H1 (cell line): ENCODE measurements at regions not wholly inside any gene's neighbourhood (a gene's known extent, or its start where the extent isn't known, plus 50 kb on each side); places are given as distances from the start of the nearest gene placed in this dataset.

Source experiments
- CTCF ChIA-PET: fragments of 300-600 bp; sonication (Branson Sonifier 250); formaldehyde crosslinking; loops from one replicate; lab custom pipeline; 2021; ENCODE audit not compliant: partially characterized antibody; lab: Charles Lee
- POLR2A ChIA-PET: fragments of 300-600 bp; sonication (Branson Sonifier 250); formaldehyde crosslinking; loops from one replicate; lab custom pipeline; 2021; ENCODE audit warnings: inconsistent platforms; ENCODE audit not compliant: partially characterized antibody; lab: Charles Lee
- DNase-seq, 2 experiments: peaks; one replicate each; pipeline versions ENCODE4 v3.0.0 to v3.0.0-alpha.2; 2010 to 2022; ENCODE audit warnings: low spot score in 2 of 2, low read depth in 1 of 2, mixed read lengths in 1 of 2
- FAIRE-seq: peaks from 2 replicates; lab custom pipeline; 2011; peaks lifted over from hg19 to GRCh38; lab: Jason Lieb, UNC
- H2AFZ ChIP-seq: 2 replicates; pipeline ENCODE4 v1.8.1; 2012; ENCODE audit warnings: low read length, inconsistent platforms
- H2AK5ac ChIP-seq: 2 replicates; pipeline ENCODE4 v1.6.1; 2013; ENCODE audit warnings: low read depth, low read length
- H2BK120ac ChIP-seq: replicated peaks from 2 replicates; pipeline ENCODE3; 2013; ENCODE audit warnings: low read depth, low read length, inconsistent platforms
- H2BK12ac ChIP-seq: 2 replicates; pipeline ENCODE4 v1.6.1; 2013; ENCODE audit warnings: low read depth, low read length
- H2BK15ac ChIP-seq: 2 replicates; pipeline ENCODE4 v1.6.1; 2013; ENCODE audit warnings: low read length
- H2BK20ac ChIP-seq: 2 replicates; pipeline ENCODE4 v1.6.1; 2013; ENCODE audit warnings: low read length
- H2BK5ac ChIP-seq: 2 replicates; pipeline ENCODE4 v1.6.1; 2013; ENCODE audit warnings: low read depth, low read length
- H3K14ac ChIP-seq: 2 replicates; pipeline ENCODE4 v1.6.1; 2013; ENCODE audit warnings: inconsistent platforms; ENCODE audit not compliant: insufficient read length
- H3K18ac ChIP-seq: 2 replicates; pipeline ENCODE4 v1.6.1; 2013; ENCODE audit warnings: low read length; ENCODE audit errors: extremely low read depth
- H3K23ac ChIP-seq: 2 replicates; pipeline ENCODE4 v1.6.1; 2013; ENCODE audit warnings: inconsistent platforms; ENCODE audit not compliant: insufficient read length
- H3K23me2 ChIP-seq: 2 replicates; pipeline ENCODE4 v1.6.1; 2013; ENCODE audit warnings: low read depth, low read length
- H3K27ac ChIP-seq: 2 replicates; pipeline ENCODE4 v1.6.1; 2011; ENCODE audit warnings: low read depth, low read length, inconsistent platforms
- H3K27me3 ChIP-seq, 4 experiments: replicated peaks in 1 of 4; 1 replicate in 1 of 4; 2 replicates in 3 of 4; pipeline versions ENCODE4 v1.6.1 to v1.8.1; 2011 to 2013; ENCODE audit warnings: low read length in 3 of 4, mild to moderate bottlenecking in 3 of 4, inconsistent platforms in 2 of 4, mixed read lengths in 2 of 4, moderate library complexity in 1 of 4; ENCODE audit not compliant: control insufficient read depth in 3 of 4, insufficient read depth in 3 of 4; ENCODE audit errors: extremely low read depth in 1 of 4
- H3K36me3 ChIP-seq, 4 experiments: 2 replicates each; pipeline versions ENCODE4 v1.6.1 to v1.8.1; 2011 to 2013; ENCODE audit warnings: mild to moderate bottlenecking in 4 of 4, low read length in 3 of 4, moderate library complexity in 2 of 4, control low read depth in 1 of 4, inconsistent platforms in 1 of 4; ENCODE audit not compliant: insufficient read depth in 4 of 4, control insufficient read depth in 2 of 4
- H3K4ac ChIP-seq: replicated peaks from 2 replicates; pipeline ENCODE3; 2013; ENCODE audit warnings: low read length, low read depth, mixed read lengths, inconsistent platforms; ENCODE audit not compliant: insufficient read length
- H3K4me1 ChIP-seq, 4 experiments: replicated peaks in 1 of 4; 1 replicate in 1 of 4; 2 replicates in 3 of 4; pipeline versions ENCODE4 v1.6.1 to v1.8.1; 2011 to 2013; ENCODE audit warnings: low read length in 3 of 4, inconsistent platforms in 2 of 4, mixed read lengths in 1 of 4; ENCODE audit not compliant: insufficient read depth in 4 of 4, control insufficient read depth in 3 of 4
- H3K4me2 ChIP-seq, 2 experiments: 2 replicates each; pipeline versions ENCODE4 v1.6.1 to v1.8.1; 2011 to 2013; ENCODE audit warnings: low read depth in 2 of 2, low read length in 2 of 2, control low read depth in 1 of 2, inconsistent platforms in 1 of 2, mild to moderate bottlenecking in 1 of 2; ENCODE audit not compliant: insufficient read depth in 1 of 2
- H3K4me3 ChIP-seq, 4 experiments: fragments of 200-600, 300-600 bp in 1 of 4; sonication (generic), shearing (Covaris generic), sonication (Bioruptor Twin) in 1 of 4; 2 replicates each; pipeline versions ENCODE4 v1.5.1 to v1.8.1; 2011 to 2016; ENCODE audit warnings: low read length in 4 of 4, low read depth in 3 of 4, control low read depth in 2 of 4, inconsistent platforms in 2 of 4, mild to moderate bottlenecking in 2 of 4, mixed read lengths in 1 of 4, moderate library complexity in 1 of 4; ENCODE audit not compliant: insufficient read depth in 2 of 4; ENCODE audit errors: extremely low read depth in 1 of 4
- H3K56ac ChIP-seq: replicated peaks from 2 replicates; pipeline ENCODE3; 2013; ENCODE audit warnings: low read depth, mild to moderate bottlenecking, mixed read lengths, low read length, inconsistent platforms; ENCODE audit not compliant: insufficient read length
- H3K79me1 ChIP-seq: 2 replicates; pipeline ENCODE4 v1.6.1; 2013; ENCODE audit warnings: low read depth, low read length, control low read depth
- H3K79me2 ChIP-seq, 2 experiments: 2 replicates each; pipeline versions ENCODE4 v1.6.1 to v1.8.1; 2012 to 2013; ENCODE audit warnings: low read length in 2 of 2, mild to moderate bottlenecking in 2 of 2, inconsistent platforms in 1 of 2; ENCODE audit not compliant: insufficient read depth in 2 of 2, control insufficient read depth in 1 of 2
- H3K9ac ChIP-seq, 4 experiments: replicated peaks in 1 of 4; 1 replicate in 1 of 4; 2 replicates in 3 of 4; pipeline versions ENCODE4 v1.6.1 to v1.8.1; 2011 to 2013; ENCODE audit warnings: low read depth in 3 of 4, low read length in 3 of 4, control low read depth in 2 of 4, mild to moderate bottlenecking in 2 of 4, moderate library complexity in 2 of 4, inconsistent platforms in 1 of 4; ENCODE audit errors: extremely low read depth in 1 of 4
- H3K9me3 ChIP-seq, 2 experiments: 2 replicates each; pipeline versions ENCODE4 v1.6.1 to v1.8.1; 2012 to 2013; ENCODE audit warnings: mild to moderate bottlenecking in 2 of 2, moderate library complexity in 2 of 2, control low read depth in 1 of 2, inconsistent platforms in 1 of 2, low read depth in 1 of 2, low read length in 1 of 2, mixed read lengths in 1 of 2; ENCODE audit not compliant: insufficient read depth in 2 of 2
- H4K20me1 ChIP-seq, 2 experiments: replicated peaks in 1 of 2; 2 replicates each; pipeline versions ENCODE3 to v1.8.1; 2011 to 2013; ENCODE audit warnings: inconsistent platforms in 2 of 2, low read length in 2 of 2, mild to moderate bottlenecking in 1 of 2; ENCODE audit not compliant: insufficient read depth in 2 of 2, control insufficient read depth in 1 of 2
- H4K5ac ChIP-seq: 2 replicates; pipeline ENCODE4 v1.6.1; 2013; ENCODE audit warnings: low read length, low read depth, mixed read lengths, inconsistent platforms; ENCODE audit not compliant: insufficient read length
- H4K8ac ChIP-seq: 2 replicates; pipeline ENCODE4 v1.8.0; 2013; ENCODE audit warnings: mild to moderate bottlenecking, moderate library complexity, low read length, inconsistent platforms; ENCODE audit not compliant: insufficient read depth; ENCODE audit errors: extremely low read depth
- H4K91ac ChIP-seq: replicated peaks from 2 replicates; pipeline ENCODE3; 2013; ENCODE audit warnings: low read length, mixed read lengths, inconsistent platforms; ENCODE audit not compliant: insufficient read length
- BCL11A ChIP-seq, 2 experiments: IDR thresholded peaks; one replicate each; pipeline ENCODE4 v1.6.1; 2011; ENCODE audit warnings: low read depth in 2 of 2, low read length in 2 of 2, mild to moderate bottlenecking in 2 of 2
- CHD2 ChIP-seq: IDR thresholded peaks from 2 replicates; pipeline ENCODE4 v1.6.1; 2012; ENCODE audit warnings: low read length, improper control_type of control experiment
- EP300 ChIP-seq, 2 experiments: IDR thresholded peaks; 1 replicate in 1 of 2; 2 replicates in 1 of 2; pipeline ENCODE4 v1.6.1; 2011 to 2012; ENCODE audit warnings: low read depth in 2 of 2, low read length in 2 of 2, mild to moderate bottlenecking in 2 of 2, borderline replicate concordance in 1 of 2, inconsistent platforms in 1 of 2, moderate library complexity in 1 of 2
- PHF8 ChIP-seq: fragments of 200-600 bp; sonication (generic); conservative IDR thresholded peaks from 2 replicates; pipeline ENCODE4 v1.7.1; 2012; ENCODE audit warnings: low read depth, mild to moderate bottlenecking, inconsistent platforms, low read length, moderate library complexity
- RFX5 ChIP-seq: IDR thresholded peaks from 2 replicates; pipeline ENCODE4 v1.6.1; 2011; ENCODE audit warnings: low read depth, low read length, improper control_type of control experiment, borderline replicate concordance
- SIN3A ChIP-seq, 2 experiments: IDR thresholded peaks in 1 of 2; conservative IDR thresholded peaks in 1 of 2; 2 replicates each; pipeline ENCODE4 v1.6.1; 2011 to 2012; ENCODE audit warnings: low read length in 2 of 2, improper control_type of control experiment in 1 of 2, low read depth in 1 of 2, mild to moderate bottlenecking in 1 of 2
- SIX5 ChIP-seq: IDR thresholded peaks from 2 replicates; pipeline ENCODE4 v1.6.1; 2011; ENCODE audit warnings: mild to moderate bottlenecking, low read depth, low read length
- USF2 ChIP-seq: IDR thresholded peaks from 2 replicates; pipeline ENCODE4 v1.6.1; 2011; ENCODE audit warnings: low read length, improper control_type of control experiment

- FAIRE-seq: no peak
- POLR2A ChIA-PET: no interaction called here
- no peak overlapping the region for H4K5ac ChIP-seq
Observed at GRCh38 chr2:123546353-123546752, 478.7 kb upstream of the CNTNAP5 start.

More at GRCh38 chr2:123546353-123546752, 478.7 kb upstream of the CNTNAP5 start:
- Histone ChIP-seq H2AFZ (no peak overlapping the region), H3K4me1 (no peaks in the 10 kb centered on the region), H4K91ac (no peak overlapping the region), H2BK120ac (no peak overlapping the region), H3K4me3 (no peak overlapping the region), H2BK5ac (no peak overlapping the region), H3K27ac (no peak overlapping the region), H3K27me3 (no peaks in the 10 kb centered on the region), H3K79me2 (no peaks in the 10 kb centered on the region), H3K9ac (no peak overlapping the region), H3K23me2 (no peaks in the 10 kb centered on the region), H3K18ac (no peak overlapping the region), H2BK15ac (no peak overlapping the region), H2BK12ac (no peak overlapping the region), H3K14ac (no peak overlapping the region), H3K56ac (no peak overlapping the region), H3K9me3 (no peaks in the 10 kb centered on the region), H3K4me2 (no peak overlapping the region), H3K23ac (no peak overlapping the region), H4K8ac (no peak overlapping the region), H2AK5ac (no peak overlapping the region), H3K79me1 (no peaks in the 10 kb centered on the region), H2BK20ac (no peak overlapping the region), H3K4ac (no peak overlapping the region), H3K36me3 (no peaks in the 10 kb centered on the region), H4K20me1 (no peaks in the 10 kb centered on the region)
- CTCF ChIA-PET: interaction anchor here (0.9 kb wide), 1 partner anchor 32 kb away, joined by 3 read pairs; no protein-coding TSS in a partner anchor
- DNase-seq: no peak
- no peak for TF ChIP-seq EP300 (IDR thresholded peaks at IDR 0.05; ENCODE audit: borderline replicate concordance in 1 of 2, low read depth in 2 of 2, low read length in 2 of 2)
- no peak for TF ChIP-seq PHF8
- no peak for TF ChIP-seq SIX5
- TF ChIP-seq RFX5: no peak
- no peak for TF ChIP-seq USF2
- TF ChIP-seq BCL11A (IDR thresholded peaks at IDR 0.05; ENCODE audit: low read depth in 2 of 2, low read length in 2 of 2): no peak
- TF ChIP-seq SIN3A (conservative IDR thresholded peaks at IDR 0.05 in 1 of 2, IDR thresholded peaks at IDR 0.05 in 1 of 2; ENCODE audit: low read depth in 1 of 2, low read length in 2 of 2): no peak
- TF ChIP-seq CHD2: no peak
